Nephron (organoid): ENCODE measurements at regions not wholly inside any gene's neighbourhood (a gene's known extent, or its start where the extent isn't known, plus 50 kb on each side); places are given as distances from the start of the nearest gene placed in this dataset.
"Not testable (repeated sequence)": the region's sequence is repeated elsewhere in the genome, so short reads cannot be mapped to it uniquely, and the experiment has no call there.

Source experiments
- H3K27ac Mint-ChIP-seq, 3 experiments: 2 replicates each; pipeline ENCODE4 v1.8.0; 2020; ENCODE audit warnings: mixed read lengths in 3 of 3, mild to moderate bottlenecking in 2 of 3, moderate library complexity in 1 of 3
- H3K27me3 Mint-ChIP-seq: 2 replicates; pipeline ENCODE4 v1.8.0; 2021; ENCODE audit warnings: low read depth, mild to moderate bottlenecking, moderate library complexity, mixed read lengths
- H3K36me3 Mint-ChIP-seq: 2 replicates; pipeline ENCODE4 v1.8.0; 2020; ENCODE audit warnings: low read depth, mixed read lengths
- H3K4me1 Mint-ChIP-seq: 2 replicates; pipeline ENCODE4 v1.8.0; 2020; ENCODE audit warnings: mixed read lengths
- H3K4me3 Mint-ChIP-seq, 3 experiments: 2 replicates each; pipeline ENCODE4 v1.8.0; 2020; ENCODE audit warnings: mild to moderate bottlenecking in 3 of 3, mixed read lengths in 3 of 3, moderate library complexity in 2 of 3
- H3K9me3 Mint-ChIP-seq: 2 replicates; pipeline ENCODE4 v1.8.0; 2020; ENCODE audit warnings: mixed read lengths
- CTCF ChIP-seq, 3 experiments: fragments of 200-600 bp; sonication (generic); IDR thresholded peaks; one replicate each; pipeline ENCODE4 v1.5.0; 2021; ENCODE audit warnings: antibody characterized with exemption in 3 of 3; ENCODE audit not compliant: unreplicated experiment in 3 of 3

GRCh38 chr3:164351131-164351530, 727.2 kb downstream of the SI start:
- H3K4me1 Mint-ChIP-seq = no peaks in the 10 kb centered on the region

GRCh38 chr3:164342206-164342605, 736.1 kb downstream of the SI start:
- not testable (repeated sequence) for H3K4me3 Mint-ChIP-seq, H3K27ac Mint-ChIP-seq, H3K4me1 Mint-ChIP-seq, H3K36me3 Mint-ChIP-seq, H3K27me3 Mint-ChIP-seq
- H3K9me3 Mint-ChIP-seq = peaks cover 12% of the 10 kb centered on the region

More at GRCh38 chr3:164351131-164351530, 727.2 kb downstream of the SI start:
- Mint-ChIP-seq H3K27me3 (peaks cover 7% of the 10 kb centered on the region), H3K9me3 (peaks cover 8% of the 10 kb centered on the region), H3K4me3 (no peak overlapping the region), H3K27ac (no peak overlapping the region), H3K36me3 (no peaks in the 10 kb centered on the region)
- TF ChIP-seq CTCF (IDR thresholded peaks at IDR 0.05; ENCODE audit: unreplicated experiment in 3 of 3) = no peak

GRCh38 chr3:164341086-164341485, 737.2 kb downstream of the SI start:
- no peak for TF ChIP-seq CTCF (IDR thresholded peaks at IDR 0.05; ENCODE audit: unreplicated experiment in 3 of 3)
- Mint-ChIP-seq H3K4me1 (no peaks in the 10 kb centered on the region), H3K36me3 (no peaks in the 10 kb centered on the region), H3K9me3 (peaks cover 5% of the 10 kb centered on the region), H3K27ac (no peak overlapping the region), H3K27me3 (no peaks in the 10 kb centered on the region), H3K4me3 (no peak overlapping the region)

- no peak overlapping the region for H3K4me3 Mint-ChIP-seq
- H3K27ac Mint-ChIP-seq = no peak overlapping the region
- no peaks in the 10 kb centered on the region for H3K36me3 Mint-ChIP-seq
- no peak for TF ChIP-seq CTCF (IDR thresholded peaks at IDR 0.05; ENCODE audit: unreplicated experiment in 3 of 3)
- H3K4me1 Mint-ChIP-seq = no peaks in the 10 kb centered on the region
- H3K9me3 Mint-ChIP-seq = no peaks in the 10 kb centered on the region
- peaks cover under 1% of the 10 kb centered on the region for H3K27me3 Mint-ChIP-seq
Observed at GRCh38 chr3:164340273-164340672, 738.0 kb downstream of the SI start.

GRCh38 chr3:164332831-164333802, 745.2 kb downstream of the SI start:
- Mint-ChIP-seq H3K27ac (peak overlapping the region; percentile 96 to 99 (median 98)), H3K4me3 (peak overlapping the region in 1 of 3 experiments; percentile 19), H3K36me3 (no peaks in the 10 kb centered on the region), H3K4me1 (peaks cover 19% of the 10 kb centered on the region), H3K27me3 (peaks cover 4% of the 10 kb centered on the region), H3K9me3 (no peaks in the 10 kb centered on the region)
- no peak for TF ChIP-seq CTCF (IDR thresholded peaks at IDR 0.05; ENCODE audit: unreplicated experiment in 3 of 3)

GRCh38 chr3:164326714-164327113, 751.6 kb downstream of the SI start:
- Mint-ChIP-seq H3K27me3 (no peaks in the 10 kb centered on the region), H3K9me3 (no peaks in the 10 kb centered on the region), H3K4me3 (no peak overlapping the region), H3K4me1 (peaks cover under 1% of the 10 kb centered on the region), H3K36me3 (no peaks in the 10 kb centered on the region), H3K27ac (no peak overlapping the region)
- TF ChIP-seq CTCF (IDR thresholded peaks at IDR 0.05; ENCODE audit: unreplicated experiment in 3 of 3) = no peak
